ENCODE measurements at regions not wholly inside any gene's neighbourhood (a gene's known extent, or its start where the extent isn't known, plus 50 kb on each side); places are given as distances from the start of the nearest gene placed in this dataset.

DNA sequence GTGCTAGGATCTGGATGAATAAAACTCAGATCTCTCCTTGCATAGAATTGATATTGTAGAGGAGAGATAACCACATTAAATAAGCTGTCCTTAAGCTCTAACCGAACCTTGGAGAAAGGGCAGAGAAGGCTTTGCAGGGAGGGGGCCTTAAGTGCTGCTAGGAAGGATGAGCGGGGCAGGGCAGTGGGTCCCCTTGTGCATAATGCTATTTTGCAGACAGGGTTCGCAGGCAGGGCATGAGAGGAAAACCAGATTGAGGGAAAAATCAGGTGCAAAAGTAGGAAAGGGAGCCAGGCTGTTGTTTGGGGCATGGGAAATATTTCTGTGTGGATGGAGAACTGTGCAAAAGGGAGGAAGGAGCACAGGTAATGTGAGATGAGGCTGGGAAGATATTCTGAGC lies 383.0 kb upstream of the JARID2 start:
- TF ChIP-seq MYC (CRISPR knock-in tag; IDR thresholded peaks at IDR 0.05; ENCODE audit: borderline replicate concordance) (no peak), ZSCAN22 (CRISPR knock-in tag; IDR thresholded peaks at IDR 0.05) (no peak), ZFP82 (CRISPR knock-in tag; IDR thresholded peaks at IDR 0.05; ENCODE audit: borderline replicate concordance) (no peak), ZMYM2 (CRISPR knock-in tag; IDR thresholded peaks at IDR 0.05) (no peak)

Data from HepG2 (cell line).